A673 (cell line): ENCODE measurements at regions not wholly inside any gene's neighbourhood (a gene's known extent, or its start where the extent isn't known, plus 50 kb on each side); places are given as distances from the start of the nearest gene placed in this dataset.

Source experiments
- CTCF ChIP-seq: fragments of 300-800, 200-600 bp; sonication (generic); conservative IDR thresholded peaks from 2 replicates; pipeline ENCODE4 v1.5.1; 2017; ENCODE audit warnings: low read depth, mild to moderate bottlenecking, antibody characterized with exemption, low read length, moderate library complexity, mixed read lengths
- EZH2 ChIP-seq: fragments of 200-600 bp; sonication (generic); IDR thresholded peaks from 2 replicates; pipeline ENCODE4 v1.6.1; 2017; ENCODE audit warnings: borderline replicate concordance, low read depth, mild to moderate bottlenecking, mixed read lengths, antibody characterized with exemption, low read length; ENCODE audit not compliant: poor library complexity, severe bottlenecking

DNA sequence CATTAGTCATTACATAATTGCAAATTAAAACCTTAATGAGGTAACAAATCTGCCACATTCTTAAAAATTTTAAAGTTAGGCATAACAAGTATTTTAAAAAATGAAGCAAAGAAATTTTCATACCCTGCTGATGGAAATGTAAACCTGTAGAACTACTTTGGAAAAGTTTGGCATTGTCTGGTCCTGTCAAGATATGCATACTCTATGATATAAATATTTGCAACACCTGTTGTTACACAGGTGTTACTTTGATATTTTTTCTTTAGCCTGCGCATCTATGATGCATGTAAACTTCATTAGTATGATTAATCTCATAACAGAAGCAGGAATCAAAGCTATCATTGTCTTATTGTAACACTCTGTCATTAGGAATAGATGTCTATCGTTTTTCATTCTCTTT, 634.3 kb downstream of the TRIB2 start:
- TF ChIP-seq CTCF (no peak), EZH2 (no peak)
